MCF 10A (cell line): ENCODE measurements at regions not wholly inside any gene's neighbourhood (a gene's known extent, or its start where the extent isn't known, plus 50 kb on each side); places are given as distances from the start of the nearest gene placed in this dataset.

Source experiments
- BruUV-seq: library from RNA; stranded (reverse); fragments of 400-500 nt; replicated peaks from 2 replicates; lab custom pipeline; 2021; lab: Mats Ljungman, UMichigan
- CTCF ChIA-PET: fragments of 300-600 bp; sonication (Branson Sonifier 250); formaldehyde crosslinking; extraction: SDS; loops from one replicate; lab custom pipeline; 2021; ENCODE audit warnings: antibody characterized with exemption, inconsistent platforms; lab: Yijun Ruan, JAX
- POLR2A ChIA-PET: fragments of 300-600, 350-650 bp; sonication (Branson Sonifier 250); formaldehyde crosslinking; extraction: SDS; loops from one replicate; lab custom pipeline; 2020; ENCODE audit warnings: antibody characterized with exemption, inconsistent platforms; lab: Yijun Ruan, JAX
- DNase-seq: peaks from one replicate; pipeline ENCODE4 v3.0.0-alpha.2; 2018; ENCODE audit not compliant: unreplicated experiment
- H3K27ac Mint-ChIP-seq: one replicate; pipeline ENCODE4 v1.8.0; 2022; ENCODE audit warnings: mild to moderate bottlenecking, low read depth, mixed read lengths; ENCODE audit not compliant: unreplicated experiment
- H3K27me3 Mint-ChIP-seq: one replicate; pipeline ENCODE4 v1.8.0; 2022; ENCODE audit warnings: mixed read lengths; ENCODE audit not compliant: insufficient read depth, unreplicated experiment
- H3K36me3 Mint-ChIP-seq: one replicate; pipeline ENCODE4 v1.8.0; 2022; ENCODE audit warnings: mild to moderate bottlenecking, moderate library complexity, mixed read lengths; ENCODE audit not compliant: insufficient read depth, unreplicated experiment
- H3K4me1 Mint-ChIP-seq: one replicate; pipeline ENCODE4 v1.8.0; 2022; ENCODE audit warnings: mixed read lengths; ENCODE audit not compliant: insufficient read depth, unreplicated experiment
- H3K4me3 Mint-ChIP-seq: one replicate; pipeline ENCODE4 v1.8.0; 2022; ENCODE audit warnings: mild to moderate bottlenecking, moderate library complexity, mixed read lengths; ENCODE audit not compliant: unreplicated experiment
- H3K9me3 Mint-ChIP-seq: one replicate; pipeline ENCODE4 v1.8.0; 2022; ENCODE audit warnings: mixed read lengths; ENCODE audit not compliant: unreplicated experiment
- intact Hi-C: fragments of 100-400 bp; cut with micrococcal nuclease; formaldehyde crosslinking; loops from 2 replicates; pipeline ENCODE4 v1.14.1; 2022
- TF ChIP-seq, protein P1 (sequence below): fragments of 200-600 bp; IDR thresholded peaks from one replicate; pipeline ENCODE4 v1.8.0; 2022; ENCODE audit warnings: antibody characterized with exemption, mild to moderate bottlenecking; ENCODE audit not compliant: unreplicated experiment

DNA sequence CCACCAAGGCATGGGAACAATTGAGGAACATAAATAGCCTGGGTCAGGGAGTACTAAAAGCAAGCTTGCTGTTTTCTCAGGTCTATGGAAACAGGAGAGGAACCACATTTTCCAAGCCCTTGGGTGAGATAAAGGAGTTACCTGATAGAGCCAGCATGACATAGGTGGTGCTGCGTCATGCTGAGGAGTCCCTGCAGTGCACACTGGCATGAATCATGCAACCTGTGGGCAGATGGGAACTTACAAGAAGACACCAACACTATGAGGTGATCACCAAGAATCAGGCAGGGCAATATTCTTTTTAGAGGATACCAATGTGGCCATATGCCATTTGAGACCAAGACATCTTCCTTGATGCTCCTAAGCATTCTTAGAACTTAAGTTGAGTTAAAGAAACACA lies 531.8 kb downstream of the ZEB2 start:
- ChIA-PET POLR2A (interaction anchor here (0.7 kb wide), 1 partner anchor 631 kb away, joined by 3 read pairs; no protein-coding TSS in a partner anchor), CTCF (no interaction called here)
- Mint-ChIP-seq H3K36me3 (no peaks in the 10 kb centered on the region), H3K27me3 (no peaks in the 10 kb centered on the region), H3K27ac (no peak overlapping the region), H3K9me3 (peaks cover 10% of the 10 kb centered on the region), H3K4me1 (no peaks in the 10 kb centered on the region), H3K4me3 (no peak overlapping the region)
- BruUV-seq, result no TSS peak
- TF ChIP-seq, protein P1, sequence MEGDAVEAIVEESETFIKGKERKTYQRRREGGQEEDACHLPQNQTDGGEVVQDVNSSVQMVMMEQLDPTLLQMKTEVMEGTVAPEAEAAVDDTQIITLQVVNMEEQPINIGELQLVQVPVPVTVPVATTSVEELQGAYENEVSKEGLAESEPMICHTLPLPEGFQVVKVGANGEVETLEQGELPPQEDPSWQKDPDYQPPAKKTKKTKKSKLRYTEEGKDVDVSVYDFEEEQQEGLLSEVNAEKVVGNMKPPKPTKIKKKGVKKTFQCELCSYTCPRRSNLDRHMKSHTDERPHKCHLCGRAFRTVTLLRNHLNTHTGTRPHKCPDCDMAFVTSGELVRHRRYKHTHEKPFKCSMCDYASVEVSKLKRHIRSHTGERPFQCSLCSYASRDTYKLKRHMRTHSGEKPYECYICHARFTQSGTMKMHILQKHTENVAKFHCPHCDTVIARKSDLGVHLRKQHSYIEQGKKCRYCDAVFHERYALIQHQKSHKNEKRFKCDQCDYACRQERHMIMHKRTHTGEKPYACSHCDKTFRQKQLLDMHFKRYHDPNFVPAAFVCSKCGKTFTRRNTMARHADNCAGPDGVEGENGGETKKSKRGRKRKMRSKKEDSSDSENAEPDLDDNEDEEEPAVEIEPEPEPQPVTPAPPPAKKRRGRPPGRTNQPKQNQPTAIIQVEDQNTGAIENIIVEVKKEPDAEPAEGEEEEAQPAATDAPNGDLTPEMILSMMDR, result no peak
- DNase-seq, result no peak
- intact Hi-C loops, result no loop called here

DNA sequence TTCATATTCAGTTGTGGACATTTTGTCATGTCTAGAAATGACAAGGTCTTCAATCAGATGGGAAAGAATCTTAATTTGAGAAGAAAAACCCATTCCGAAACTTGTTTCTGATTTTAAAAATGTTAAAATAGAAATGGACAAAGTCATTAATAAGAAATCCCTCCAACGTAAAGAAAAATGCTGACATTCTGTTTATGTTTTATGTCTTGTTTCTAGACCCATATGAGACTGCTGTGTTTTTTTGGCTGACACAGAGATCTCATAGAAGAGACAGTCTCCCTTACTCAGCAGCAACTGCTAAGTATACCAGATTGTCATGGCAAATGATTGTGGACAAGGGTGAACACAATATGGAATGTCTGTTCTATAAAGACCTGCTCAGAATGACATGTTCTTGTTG lies 538.5 kb downstream of the ZEB2 start:
- H3K9me3 Mint-ChIP-seq, result no peaks in the 10 kb centered on the region
- H3K27ac Mint-ChIP-seq, result no peak overlapping the region
- ChIA-PET CTCF (no interaction called here), POLR2A (no interaction called here)
- H3K36me3 Mint-ChIP-seq, result no peaks in the 10 kb centered on the region
- intact Hi-C loops, result no loop called here
- H3K4me3 Mint-ChIP-seq, result no peak overlapping the region
- H3K4me1 Mint-ChIP-seq, result no peaks in the 10 kb centered on the region
- TF ChIP-seq, protein P1, result no peak
- DNase-seq, result no peak
- no peaks in the 10 kb centered on the region for H3K27me3 Mint-ChIP-seq
- no TSS peak for BruUV-seq

DNA sequence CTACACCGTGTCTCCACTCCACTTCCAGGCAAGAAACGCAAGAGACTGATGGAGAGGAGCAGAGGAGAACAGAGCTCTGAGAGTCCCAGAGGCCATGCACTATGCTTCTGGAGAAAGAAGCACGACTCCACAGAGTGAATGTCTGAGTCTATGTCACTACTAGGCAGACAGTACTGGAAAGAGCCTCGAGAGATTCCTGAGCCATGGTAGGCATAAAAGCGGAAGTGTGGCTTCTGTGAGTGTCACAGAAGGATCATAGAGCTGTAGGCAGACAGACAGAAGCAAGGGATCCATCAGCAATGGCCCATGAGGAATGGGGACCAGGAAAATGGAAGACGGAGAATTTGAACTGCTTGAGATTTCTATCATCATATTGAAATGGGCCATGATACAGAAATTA lies 542.6 kb downstream of the ZEB2 start:
- POLR2A ChIA-PET, result interaction anchor here (0.7 kb wide), 1 partner anchor 16 kb away, joined by 3 read pairs; no protein-coding TSS in a partner anchor
- TF ChIP-seq, protein P1, result no peak
- Mint-ChIP-seq H3K4me3 (no peak overlapping the region), H3K36me3 (no peaks in the 10 kb centered on the region), H3K27ac (no peak overlapping the region), H3K4me1 (no peaks in the 10 kb centered on the region), H3K9me3 (no peaks in the 10 kb centered on the region), H3K27me3 (no peaks in the 10 kb centered on the region)
- CTCF ChIA-PET, result no interaction called here
- intact Hi-C loops, result no loop called here
- BruUV-seq, result no TSS peak
- no peak for DNase-seq

DNA sequence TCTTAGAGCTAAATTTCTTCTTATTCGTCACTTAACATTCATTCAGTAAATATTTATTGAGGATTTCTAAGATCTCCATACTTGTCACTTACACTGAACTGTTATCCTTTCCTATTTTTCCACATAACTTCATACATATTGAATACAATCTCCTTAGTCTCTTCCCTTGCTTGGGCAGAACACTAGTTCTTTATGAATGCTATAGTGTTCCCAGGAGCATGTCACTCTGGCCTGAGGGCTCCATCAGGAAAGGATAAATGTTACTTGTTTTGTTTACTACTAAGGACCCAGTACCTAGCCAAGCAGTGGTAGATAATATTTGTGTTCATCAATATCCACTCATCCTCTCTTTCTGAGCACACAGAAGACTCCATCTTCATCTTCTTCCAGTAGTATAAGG lies 544.7 kb downstream of the ZEB2 start:
- Mint-ChIP-seq H3K27ac (no peak overlapping the region), H3K36me3 (no peaks in the 10 kb centered on the region), H3K4me3 (no peak overlapping the region), H3K4me1 (no peaks in the 10 kb centered on the region), H3K27me3 (no peaks in the 10 kb centered on the region), H3K9me3 (no peaks in the 10 kb centered on the region)
- BruUV-seq, result no TSS peak
- no peak for DNase-seq
- TF ChIP-seq, protein P1, result no peak
- ChIA-PET CTCF (interaction anchor here (0.6 kb wide), 1 partner anchor 333 kb away, joined by 3 read pairs; no protein-coding TSS in a partner anchor), POLR2A (interaction anchor here (0.7 kb wide), 1 partner anchor 372 kb away, joined by 5 read pairs; no protein-coding TSS in a partner anchor)
- intact Hi-C loops, result no loop called here
